ENCODE measurements at regions not wholly inside any gene's neighbourhood (a gene's known extent, or its start where the extent isn't known, plus 50 kb on each side); places are given as distances from the start of the nearest gene placed in this dataset.

- TF ChIP-seq, protein P1, sequence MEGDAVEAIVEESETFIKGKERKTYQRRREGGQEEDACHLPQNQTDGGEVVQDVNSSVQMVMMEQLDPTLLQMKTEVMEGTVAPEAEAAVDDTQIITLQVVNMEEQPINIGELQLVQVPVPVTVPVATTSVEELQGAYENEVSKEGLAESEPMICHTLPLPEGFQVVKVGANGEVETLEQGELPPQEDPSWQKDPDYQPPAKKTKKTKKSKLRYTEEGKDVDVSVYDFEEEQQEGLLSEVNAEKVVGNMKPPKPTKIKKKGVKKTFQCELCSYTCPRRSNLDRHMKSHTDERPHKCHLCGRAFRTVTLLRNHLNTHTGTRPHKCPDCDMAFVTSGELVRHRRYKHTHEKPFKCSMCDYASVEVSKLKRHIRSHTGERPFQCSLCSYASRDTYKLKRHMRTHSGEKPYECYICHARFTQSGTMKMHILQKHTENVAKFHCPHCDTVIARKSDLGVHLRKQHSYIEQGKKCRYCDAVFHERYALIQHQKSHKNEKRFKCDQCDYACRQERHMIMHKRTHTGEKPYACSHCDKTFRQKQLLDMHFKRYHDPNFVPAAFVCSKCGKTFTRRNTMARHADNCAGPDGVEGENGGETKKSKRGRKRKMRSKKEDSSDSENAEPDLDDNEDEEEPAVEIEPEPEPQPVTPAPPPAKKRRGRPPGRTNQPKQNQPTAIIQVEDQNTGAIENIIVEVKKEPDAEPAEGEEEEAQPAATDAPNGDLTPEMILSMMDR (IDR thresholded peaks at IDR 0.05): no peak
Observed at GRCh38 chr7:68321776-68322496, 1276.3 kb upstream of the AUTS2 start.

- TF ChIP-seq, protein P1 (IDR thresholded peaks at IDR 0.05): no peak
Observed at GRCh38 chr7:68324621-68325020, 1273.7 kb upstream of the AUTS2 start.

GRCh38 chr7:68334216-68334615 is 1264.1 kb upstream of the AUTS2 start:
- TF ChIP-seq, protein P1 (IDR thresholded peaks at IDR 0.05): no peak

DNA sequence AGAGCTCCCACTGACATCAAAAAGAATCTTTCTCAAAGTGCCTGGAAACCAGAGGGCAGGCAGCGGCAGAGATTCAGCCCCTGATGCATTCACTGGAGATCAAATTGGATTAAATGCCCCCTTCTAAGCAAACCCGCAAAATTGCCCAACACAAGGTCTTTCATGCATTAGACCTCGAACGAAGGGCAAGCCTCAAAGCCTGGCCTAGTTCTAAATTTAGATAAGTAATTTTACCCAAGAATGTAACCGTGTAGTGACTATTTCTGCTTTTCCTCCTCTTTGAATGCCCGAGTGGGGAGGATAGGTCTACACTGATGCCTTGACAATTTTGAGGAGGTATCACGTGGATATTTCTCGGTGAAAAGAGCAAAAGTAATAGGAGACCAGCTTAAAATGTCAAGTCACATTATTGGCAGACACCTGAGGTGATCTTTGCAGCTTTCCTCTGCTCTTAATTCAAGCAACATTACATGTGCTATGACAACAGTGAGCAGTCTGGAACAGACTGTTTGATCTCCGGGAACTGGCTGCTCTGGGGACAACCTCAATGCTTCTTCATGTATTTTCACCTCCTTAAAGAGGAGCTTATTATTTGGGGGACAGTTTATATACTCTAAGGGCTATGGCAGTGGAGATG is 1263.5 kb upstream of the AUTS2 start:
- TF ChIP-seq, protein P1 (IDR thresholded peaks at IDR 0.05): no peak

- TF ChIP-seq, protein P1 (IDR thresholded peaks at IDR 0.05): no peak
Observed at GRCh38 chr7:68336594-68336993, 1261.7 kb upstream of the AUTS2 start.

GRCh38 chr7:68348401-68348800 is 1249.9 kb upstream of the AUTS2 start:
- TF ChIP-seq, protein P1 (IDR thresholded peaks at IDR 0.05): no peak

GRCh38 chr7:68362745-68363518 is 1235.3 kb upstream of the AUTS2 start:
- TF ChIP-seq, protein P1 (IDR thresholded peaks at IDR 0.05): no peak
